ENCODE measurements at regions not wholly inside any gene's neighbourhood (a gene's known extent, or its start where the extent isn't known, plus 50 kb on each side); places are given as distances from the start of the nearest gene placed in this dataset.

- H3K14ac ChIP-seq (ENCODE audit: low read length in 2 of 2): no peak overlapping the region
Observed at GRCh38 chr20:7155282-7155681, 387.8 kb downstream of the BMP2 start.

GRCh38 chr20:7155794-7156193 is 388.3 kb downstream of the BMP2 start:
- Histone ChIP-seq H3K9ac (ENCODE audit: low read length) (no peak overlapping the region), H3K9me3 (ENCODE audit: control insufficient read depth, low read length) (no peaks in the 10 kb centered on the region), H3K4me2 (ENCODE audit: low read length, poor library complexity, severe bottlenecking) (no peak overlapping the region), H3K23ac (ENCODE audit: low read length in 2 of 2) (no peak overlapping the region), H3K14ac (ENCODE audit: low read length in 2 of 2) (no peak overlapping the region), H3K4me3 (ENCODE audit: insufficient read depth in 1 of 2, low read depth in 1 of 2, low read length in 2 of 2) (no peak overlapping the region), H2BK5ac (ENCODE audit: low read depth, low read length, poor library complexity, severe bottlenecking) (no peak overlapping the region), H3K27ac (ENCODE audit: low read length, poor library complexity, severe bottlenecking) (no peak overlapping the region), H2BK15ac (ENCODE audit: low read depth, poor library complexity, severe bottlenecking) (no peak overlapping the region), H2AK5ac (ENCODE audit: low read length, severe bottlenecking) (no peak overlapping the region), H2BK120ac (ENCODE audit: low read depth, low read length) (no peak overlapping the region), H3K36me3 (ENCODE audit: control insufficient read depth in 1 of 2, insufficient read depth in 2 of 2, low read depth in 1 of 2, low read length in 2 of 2) (no peaks in the 10 kb centered on the region), H4K8ac (ENCODE audit: low read length) (no peak overlapping the region), H3K27me3 (ENCODE audit: control insufficient read depth in 1 of 2, insufficient read depth in 1 of 2, low read length in 2 of 2) (no peaks in the 10 kb centered on the region), H4K91ac (ENCODE audit: low read length) (no peak overlapping the region), H3K79me1 (replicated peaks; ENCODE audit: low read length, poor library complexity, severe bottlenecking) (no peaks in the 10 kb centered on the region), H3K4me1 (ENCODE audit: control insufficient read depth, insufficient read depth, low read depth, low read length) (no peaks in the 10 kb centered on the region), H3K4ac (ENCODE audit: low read depth in 1 of 2, low read length in 2 of 2) (no peak overlapping the region), H3K18ac (ENCODE audit: low read depth in 1 of 2, low read length in 2 of 2) (no peak overlapping the region), H2AFZ (ENCODE audit: low read depth, low read length) (no peak overlapping the region), H2BK12ac (ENCODE audit: low read length in 2 of 2) (no peak overlapping the region)
- DNase-seq: no peak
- WGBS: 100% methylated on average over 2 of the region's 2 CpGs

More at GRCh38 chr20:7155282-7155681, 387.8 kb downstream of the BMP2 start:
- H2BK12ac ChIP-seq (ENCODE audit: low read length in 2 of 2): no peak overlapping the region
- H3K9me3 ChIP-seq (ENCODE audit: control insufficient read depth, low read length): no peaks in the 10 kb centered on the region
- no peaks in the 10 kb centered on the region for H3K79me1 ChIP-seq (replicated peaks; ENCODE audit: low read length, poor library complexity, severe bottlenecking)
- no peak overlapping the region for H2BK120ac ChIP-seq (ENCODE audit: low read depth, low read length)
- no peak overlapping the region for H3K4me3 ChIP-seq (ENCODE audit: insufficient read depth in 1 of 2, low read depth in 1 of 2, low read length in 2 of 2)
- H4K91ac ChIP-seq (ENCODE audit: low read length): no peak overlapping the region
- no peak overlapping the region for H4K8ac ChIP-seq (ENCODE audit: low read length)
- 93% methylated on average over 4 of the region's 4 CpGs for whole genome bisulfite sequencing
- H2BK5ac ChIP-seq (ENCODE audit: low read depth, low read length, poor library complexity, severe bottlenecking): no peak overlapping the region
- no peak overlapping the region for H3K23ac ChIP-seq (ENCODE audit: low read length in 2 of 2)
- no peak overlapping the region for H3K4me2 ChIP-seq (ENCODE audit: low read length, poor library complexity, severe bottlenecking)
- H2AK5ac ChIP-seq (ENCODE audit: low read length, severe bottlenecking): no peak overlapping the region
- no peaks in the 10 kb centered on the region for H3K4me1 ChIP-seq (ENCODE audit: control insufficient read depth, insufficient read depth, low read depth, low read length)
- H3K18ac ChIP-seq (ENCODE audit: low read depth in 1 of 2, low read length in 2 of 2): no peak overlapping the region
- H2AFZ ChIP-seq (ENCODE audit: low read depth, low read length): no peak overlapping the region
- no peak overlapping the region for H2BK15ac ChIP-seq (ENCODE audit: low read depth, poor library complexity, severe bottlenecking)
- H3K4ac ChIP-seq (ENCODE audit: low read depth in 1 of 2, low read length in 2 of 2): no peak overlapping the region
- H3K27me3 ChIP-seq (ENCODE audit: control insufficient read depth in 1 of 2, insufficient read depth in 1 of 2, low read length in 2 of 2): no peaks in the 10 kb centered on the region
- no peak overlapping the region for H3K9ac ChIP-seq (ENCODE audit: low read length)
- DNase-seq: no peak
- H3K27ac ChIP-seq (ENCODE audit: low read length, poor library complexity, severe bottlenecking): no peak overlapping the region
- H3K36me3 ChIP-seq (ENCODE audit: control insufficient read depth in 1 of 2, insufficient read depth in 2 of 2, low read depth in 1 of 2, low read length in 2 of 2): no peaks in the 10 kb centered on the region

GRCh38 chr20:7159903-7160302 is 392.4 kb downstream of the BMP2 start:
- Histone ChIP-seq H2BK15ac (ENCODE audit: low read depth, poor library complexity, severe bottlenecking) (no peak overlapping the region), H3K14ac (ENCODE audit: low read length in 2 of 2) (no peak overlapping the region), H3K4me3 (ENCODE audit: insufficient read depth in 1 of 2, low read depth in 1 of 2, low read length in 2 of 2) (no peak overlapping the region), H3K9ac (ENCODE audit: low read length) (no peak overlapping the region), H2BK120ac (ENCODE audit: low read depth, low read length) (no peak overlapping the region), H2AFZ (ENCODE audit: low read depth, low read length) (no peak overlapping the region), H3K9me3 (ENCODE audit: control insufficient read depth, low read length) (no peaks in the 10 kb centered on the region), H3K18ac (ENCODE audit: low read depth in 1 of 2, low read length in 2 of 2) (no peak overlapping the region), H3K36me3 (ENCODE audit: control insufficient read depth in 1 of 2, insufficient read depth in 2 of 2, low read depth in 1 of 2, low read length in 2 of 2) (no peaks in the 10 kb centered on the region), H4K91ac (ENCODE audit: low read length) (no peak overlapping the region), H4K8ac (ENCODE audit: low read length) (no peak overlapping the region), H3K27me3 (ENCODE audit: control insufficient read depth in 1 of 2, insufficient read depth in 1 of 2, low read length in 2 of 2) (no peaks in the 10 kb centered on the region), H2AK5ac (ENCODE audit: low read length, severe bottlenecking) (no peak overlapping the region), H3K27ac (ENCODE audit: low read length, poor library complexity, severe bottlenecking) (no peak overlapping the region), H3K4me2 (ENCODE audit: low read length, poor library complexity, severe bottlenecking) (no peak overlapping the region), H3K79me1 (replicated peaks; ENCODE audit: low read length, poor library complexity, severe bottlenecking) (no peaks in the 10 kb centered on the region), H2BK12ac (ENCODE audit: low read length in 2 of 2) (no peak overlapping the region), H2BK5ac (ENCODE audit: low read depth, low read length, poor library complexity, severe bottlenecking) (no peak overlapping the region), H3K23ac (ENCODE audit: low read length in 2 of 2) (no peak overlapping the region), H3K4me1 (ENCODE audit: control insufficient read depth, insufficient read depth, low read depth, low read length) (no peaks in the 10 kb centered on the region), H3K4ac (ENCODE audit: low read depth in 1 of 2, low read length in 2 of 2) (no peak overlapping the region)
- no peak for DNase-seq

- no peak overlapping the region for H3K4me3 ChIP-seq (ENCODE audit: insufficient read depth in 1 of 2, low read depth in 1 of 2, low read length in 2 of 2)
- H4K91ac ChIP-seq (ENCODE audit: low read length): no peak overlapping the region
- H3K27ac ChIP-seq (ENCODE audit: low read length, poor library complexity, severe bottlenecking): no peak overlapping the region
- H3K4me1 ChIP-seq (ENCODE audit: control insufficient read depth, insufficient read depth, low read depth, low read length): no peaks in the 10 kb centered on the region
- DNase-seq: peak; percentile 6
- H3K4me2 ChIP-seq (ENCODE audit: low read length, poor library complexity, severe bottlenecking): no peak overlapping the region
- no peak overlapping the region for H3K9ac ChIP-seq (ENCODE audit: low read length)
- H3K14ac ChIP-seq (ENCODE audit: low read length in 2 of 2): no peak overlapping the region
- no peaks in the 10 kb centered on the region for H3K27me3 ChIP-seq (ENCODE audit: control insufficient read depth in 1 of 2, insufficient read depth in 1 of 2, low read length in 2 of 2)
- H3K79me1 ChIP-seq (replicated peaks; ENCODE audit: low read length, poor library complexity, severe bottlenecking): no peaks in the 10 kb centered on the region
- no peak overlapping the region for H2BK120ac ChIP-seq (ENCODE audit: low read depth, low read length)
- no peak overlapping the region for H3K23ac ChIP-seq (ENCODE audit: low read length in 2 of 2)
- H2BK12ac ChIP-seq (ENCODE audit: low read length in 2 of 2): no peak overlapping the region
- no peak overlapping the region for H2BK15ac ChIP-seq (ENCODE audit: low read depth, poor library complexity, severe bottlenecking)
- H3K4ac ChIP-seq (ENCODE audit: low read depth in 1 of 2, low read length in 2 of 2): no peak overlapping the region
- no peak overlapping the region for H4K8ac ChIP-seq (ENCODE audit: low read length)
- H2BK5ac ChIP-seq (ENCODE audit: low read depth, low read length, poor library complexity, severe bottlenecking): no peak overlapping the region
- no peak overlapping the region for H2AFZ ChIP-seq (ENCODE audit: low read depth, low read length)
- H3K9me3 ChIP-seq (ENCODE audit: control insufficient read depth, low read length): no peaks in the 10 kb centered on the region
- no peak overlapping the region for H3K18ac ChIP-seq (ENCODE audit: low read depth in 1 of 2, low read length in 2 of 2)
- no peaks in the 10 kb centered on the region for H3K36me3 ChIP-seq (ENCODE audit: control insufficient read depth in 1 of 2, insufficient read depth in 2 of 2, low read depth in 1 of 2, low read length in 2 of 2)
- no peak overlapping the region for H2AK5ac ChIP-seq (ENCODE audit: low read length, severe bottlenecking)
Observed at GRCh38 chr20:7161690-7162089, 394.2 kb downstream of the BMP2 start.
